ENCODE measurements at regions not wholly inside any gene's neighbourhood (a gene's known extent, or its start where the extent isn't known, plus 50 kb on each side); places are given as distances from the start of the nearest gene placed in this dataset.
"Not testable (repeated sequence)": the region's sequence is repeated elsewhere in the genome, so short reads cannot be mapped to it uniquely, and the experiment has no call there.

- in situ Hi-C loops (cut with MboI; ENCODE audit: low sequenced_read_pairs) = no loop called here
Observed at GRCh38 chr6:132063738-132064137, 112.6 kb upstream of the CCN2 start.

- in situ Hi-C loops (cut with MboI; ENCODE audit: low sequenced_read_pairs) = no loop called here
Observed at GRCh38 chr6:132063204-132063603, 112.0 kb upstream of the CCN2 start.

- in situ Hi-C loops (cut with MboI; ENCODE audit: low sequenced_read_pairs) = no loop called here
Observed at GRCh38 chr6:132062626-132063025, 111.5 kb upstream of the CCN2 start.

- in situ Hi-C loops (cut with MboI; ENCODE audit: low sequenced_read_pairs) = no loop called here
Observed at GRCh38 chr6:132061381-132061780, 110.2 kb upstream of the CCN2 start.

- in situ Hi-C loops (cut with MboI; ENCODE audit: low sequenced_read_pairs) = no loop called here
Observed at GRCh38 chr6:132060591-132060990, 109.4 kb upstream of the CCN2 start.

- in situ Hi-C loops (cut with MboI; ENCODE audit: low sequenced_read_pairs) = no loop called here
Observed at GRCh38 chr6:132058975-132059374, 107.8 kb upstream of the CCN2 start.

GRCh38 chr6:132054525-132054924 is 103.4 kb upstream of the CCN2 start:
- in situ Hi-C loops (cut with MboI; ENCODE audit: low sequenced_read_pairs) = no loop called here

GRCh38 chr6:132053511-132053910 is 102.3 kb upstream of the CCN2 start:
- in situ Hi-C loops (cut with MboI; ENCODE audit: low sequenced_read_pairs) = no loop called here

- in situ Hi-C loops (cut with MboI; ENCODE audit: low sequenced_read_pairs) = no loop called here
Observed at GRCh38 chr6:132052096-132052495, 100.9 kb upstream of the CCN2 start.

- in situ Hi-C loops (cut with MboI; ENCODE audit: low sequenced_read_pairs) = no loop called here
Observed at GRCh38 chr6:132045877-132046276, 94.7 kb upstream of the CCN2 start.

- in situ Hi-C loops (cut with MboI; ENCODE audit: low sequenced_read_pairs) = no loop called here
Observed at GRCh38 chr6:132043148-132043547, 92.0 kb upstream of the CCN2 start.

- in situ Hi-C loops (cut with MboI; ENCODE audit: low sequenced_read_pairs) = no loop called here
Observed at GRCh38 chr6:132041706-132042105, 90.5 kb upstream of the CCN2 start.

GRCh38 chr6:132028029-132028428 is 76.9 kb upstream of the CCN2 start:
- in situ Hi-C loops (cut with MboI; ENCODE audit: low sequenced_read_pairs) = no loop called here

- in situ Hi-C loops (cut with MboI; ENCODE audit: low sequenced_read_pairs) = no loop called here
Observed at GRCh38 chr6:132025468-132025867, 74.3 kb upstream of the CCN2 start.

GRCh38 chr6:132023490-132023889 is 72.3 kb upstream of the CCN2 start:
- in situ Hi-C loops (cut with MboI; ENCODE audit: low sequenced_read_pairs) = no loop called here

- in situ Hi-C loops (cut with MboI; ENCODE audit: low sequenced_read_pairs) = no loop called here
Observed at GRCh38 chr6:132021552-132022375, 70.6 kb upstream of the CCN2 start.

GRCh38 chr6:132020918-132021317 is 69.7 kb upstream of the CCN2 start:
- in situ Hi-C loops (cut with MboI; ENCODE audit: low sequenced_read_pairs) = not testable (repeated sequence)

- in situ Hi-C loops (cut with MboI; ENCODE audit: low sequenced_read_pairs) = no loop called here
Observed at GRCh38 chr6:132020138-132020581, 69.0 kb upstream of the CCN2 start.

GRCh38 chr6:132019586-132019985 is 68.4 kb upstream of the CCN2 start:
- in situ Hi-C loops (cut with MboI; ENCODE audit: low sequenced_read_pairs) = no loop called here

- in situ Hi-C loops (cut with MboI; ENCODE audit: low sequenced_read_pairs) = no loop called here
Observed at GRCh38 chr6:132017942-132018341, 66.8 kb upstream of the CCN2 start.

GRCh38 chr6:132016396-132016795 is 65.2 kb upstream of the CCN2 start:
- in situ Hi-C loops (cut with MboI; ENCODE audit: low sequenced_read_pairs) = no loop called here

GRCh38 chr6:132011582-132011981 is 60.4 kb upstream of the CCN2 start:
- in situ Hi-C loops (cut with MboI; ENCODE audit: low sequenced_read_pairs) = no loop called here

- in situ Hi-C loops (cut with MboI; ENCODE audit: low sequenced_read_pairs) = no loop called here
Observed at GRCh38 chr6:132009175-132009574, 58.0 kb upstream of the CCN2 start.

Data from HL-60/S4 treated with phorbol 12-myristate 13-acetate at 8.2 ng/mL for 4 days and 3 days (cell line).